ENCODE measurements at regions not wholly inside any gene's neighbourhood (a gene's known extent, or its start where the extent isn't known, plus 50 kb on each side); places are given as distances from the start of the nearest gene placed in this dataset.

DNA sequence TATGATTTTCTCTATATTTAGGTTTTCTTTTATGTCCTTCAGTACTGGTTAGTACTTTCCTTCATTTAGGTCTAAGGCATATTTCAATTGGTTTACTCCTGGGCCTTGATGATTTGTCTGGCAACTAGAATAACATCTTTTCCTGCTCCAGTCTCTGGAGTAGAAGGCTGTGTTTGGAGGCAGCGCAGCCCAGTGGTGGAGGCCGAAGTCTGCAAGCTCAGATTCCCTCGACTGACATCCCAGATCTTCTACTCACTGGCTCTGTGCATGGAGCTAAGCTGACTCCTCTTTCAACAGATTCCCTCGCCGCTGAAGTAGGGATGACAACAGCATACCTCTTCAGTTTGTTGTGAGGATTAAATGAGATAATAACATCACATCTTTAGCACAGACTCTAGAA is 141.0 kb downstream of the RAP2A start (continued):
- TF ChIP-seq, protein P1, sequence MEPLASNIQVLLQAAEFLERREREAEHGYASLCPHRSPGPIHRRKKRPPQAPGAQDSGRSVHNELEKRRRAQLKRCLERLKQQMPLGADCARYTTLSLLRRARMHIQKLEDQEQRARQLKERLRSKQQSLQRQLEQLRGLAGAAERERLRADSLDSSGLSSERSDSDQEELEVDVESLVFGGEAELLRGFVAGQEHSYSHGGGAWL (CRISPR knock-in tag; IDR thresholded peaks at IDR 0.05) = no peak
- TF ChIP-seq, protein P2, sequence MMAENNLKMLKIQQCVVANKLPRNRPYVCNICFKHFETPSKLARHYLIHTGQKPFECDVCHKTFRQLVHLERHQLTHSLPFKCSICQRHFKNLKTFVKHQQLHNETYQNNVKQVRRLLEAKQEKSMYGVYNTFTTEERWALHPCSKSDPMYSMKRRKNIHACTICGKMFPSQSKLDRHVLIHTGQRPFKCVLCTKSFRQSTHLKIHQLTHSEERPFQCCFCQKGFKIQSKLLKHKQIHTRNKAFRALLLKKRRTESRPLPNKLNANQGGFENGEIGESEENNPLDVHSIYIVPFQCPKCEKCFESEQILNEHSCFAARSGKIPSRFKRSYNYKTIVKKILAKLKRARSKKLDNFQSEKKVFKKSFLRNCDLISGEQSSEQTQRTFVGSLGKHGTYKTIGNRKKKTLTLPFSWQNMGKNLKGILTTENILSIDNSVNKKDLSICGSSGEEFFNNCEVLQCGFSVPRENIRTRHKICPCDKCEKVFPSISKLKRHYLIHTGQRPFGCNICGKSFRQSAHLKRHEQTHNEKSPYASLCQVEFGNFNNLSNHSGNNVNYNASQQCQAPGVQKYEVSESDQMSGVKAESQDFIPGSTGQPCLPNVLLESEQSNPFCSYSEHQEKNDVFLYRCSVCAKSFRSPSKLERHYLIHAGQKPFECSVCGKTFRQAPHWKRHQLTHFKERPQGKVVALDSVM (CRISPR knock-in tag; IDR thresholded peaks at IDR 0.05) = peak; percentile 64
- TF ChIP-seq ZNF670 (CRISPR knock-in tag; IDR thresholded peaks at IDR 0.05; ENCODE audit: borderline replicate concordance) = no peak
- TF ChIP-seq, protein P3, sequence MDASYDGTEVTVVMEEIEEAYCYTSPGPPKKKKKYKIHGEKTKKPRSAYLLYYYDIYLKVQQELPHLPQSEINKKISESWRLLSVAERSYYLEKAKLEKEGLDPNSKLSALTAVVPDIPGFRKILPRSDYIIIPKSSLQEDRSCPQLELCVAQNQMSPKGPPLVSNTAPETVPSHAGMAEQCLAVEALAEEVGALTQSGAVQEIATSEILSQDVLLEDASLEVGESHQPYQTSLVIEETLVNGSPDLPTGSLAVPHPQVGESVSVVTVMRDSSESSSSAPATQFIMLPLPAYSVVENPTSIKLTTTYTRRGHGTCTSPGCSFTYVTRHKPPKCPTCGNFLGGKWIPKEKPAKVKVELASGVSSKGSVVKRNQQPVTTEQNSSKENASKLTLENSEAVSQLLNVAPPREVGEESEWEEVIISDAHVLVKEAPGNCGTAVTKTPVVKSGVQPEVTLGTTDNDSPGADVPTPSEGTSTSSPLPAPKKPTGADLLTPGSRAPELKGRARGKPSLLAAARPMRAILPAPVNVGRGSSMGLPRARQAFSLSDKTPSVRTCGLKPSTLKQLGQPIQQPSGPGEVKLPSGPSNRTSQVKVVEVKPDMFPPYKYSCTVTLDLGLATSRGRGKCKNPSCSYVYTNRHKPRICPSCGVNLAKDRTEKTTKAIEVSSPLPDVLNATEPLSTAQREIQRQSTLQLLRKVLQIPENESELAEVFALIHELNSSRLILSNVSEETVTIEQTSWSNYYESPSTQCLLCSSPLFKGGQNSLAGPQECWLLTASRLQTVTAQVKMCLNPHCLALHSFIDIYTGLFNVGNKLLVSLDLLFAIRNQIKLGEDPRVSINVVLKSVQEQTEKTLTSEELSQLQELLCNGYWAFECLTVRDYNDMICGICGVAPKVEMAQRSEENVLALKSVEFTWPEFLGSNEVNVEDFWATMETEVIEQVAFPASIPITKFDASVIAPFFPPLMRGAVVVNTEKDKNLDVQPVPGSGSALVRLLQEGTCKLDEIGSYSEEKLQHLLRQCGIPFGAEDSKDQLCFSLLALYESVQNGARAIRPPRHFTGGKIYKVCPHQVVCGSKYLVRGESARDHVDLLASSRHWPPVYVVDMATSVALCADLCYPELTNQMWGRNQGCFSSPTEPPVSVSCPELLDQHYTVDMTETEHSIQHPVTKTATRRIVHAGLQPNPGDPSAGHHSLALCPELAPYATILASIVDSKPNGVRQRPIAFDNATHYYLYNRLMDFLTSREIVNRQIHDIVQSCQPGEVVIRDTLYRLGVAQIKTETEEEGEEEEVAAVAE (CRISPR knock-in tag; IDR thresholded peaks at IDR 0.05; ENCODE audit: borderline replicate concordance) = 0 out of 2 replicates have a peak, but pooled peaks have one; percentile 25
- no peak for TF ChIP-seq ZNF850 (CRISPR knock-in tag; conservative IDR thresholded peaks at IDR 0.05)
- TF ChIP-seq, protein P4, sequence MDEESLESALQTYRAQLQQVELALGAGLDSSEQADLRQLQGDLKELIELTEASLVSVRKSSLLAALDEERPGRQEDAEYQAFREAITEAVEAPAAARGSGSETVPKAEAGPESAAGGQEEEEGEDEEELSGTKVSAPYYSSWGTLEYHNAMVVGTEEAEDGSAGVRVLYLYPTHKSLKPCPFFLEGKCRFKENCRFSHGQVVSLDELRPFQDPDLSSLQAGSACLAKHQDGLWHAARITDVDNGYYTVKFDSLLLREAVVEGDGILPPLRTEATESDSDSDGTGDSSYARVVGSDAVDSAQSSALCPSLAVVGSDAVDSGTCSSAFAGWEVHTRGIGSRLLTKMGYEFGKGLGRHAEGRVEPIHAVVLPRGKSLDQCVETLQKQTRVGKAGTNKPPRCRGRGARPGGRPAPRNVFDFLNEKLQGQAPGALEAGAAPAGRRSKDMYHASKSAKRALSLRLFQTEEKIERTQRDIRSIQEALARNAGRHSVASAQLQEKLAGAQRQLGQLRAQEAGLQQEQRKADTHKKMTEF (CRISPR knock-in tag; IDR thresholded peaks at IDR 0.05) = no peak
- no peak for TF ChIP-seq RXRA (CRISPR knock-in tag; IDR thresholded peaks at IDR 0.05)
- TF ChIP-seq SATB2 (CRISPR knock-in tag; IDR thresholded peaks at IDR 0.05) = no peak
- TF ChIP-seq, protein P5, sequence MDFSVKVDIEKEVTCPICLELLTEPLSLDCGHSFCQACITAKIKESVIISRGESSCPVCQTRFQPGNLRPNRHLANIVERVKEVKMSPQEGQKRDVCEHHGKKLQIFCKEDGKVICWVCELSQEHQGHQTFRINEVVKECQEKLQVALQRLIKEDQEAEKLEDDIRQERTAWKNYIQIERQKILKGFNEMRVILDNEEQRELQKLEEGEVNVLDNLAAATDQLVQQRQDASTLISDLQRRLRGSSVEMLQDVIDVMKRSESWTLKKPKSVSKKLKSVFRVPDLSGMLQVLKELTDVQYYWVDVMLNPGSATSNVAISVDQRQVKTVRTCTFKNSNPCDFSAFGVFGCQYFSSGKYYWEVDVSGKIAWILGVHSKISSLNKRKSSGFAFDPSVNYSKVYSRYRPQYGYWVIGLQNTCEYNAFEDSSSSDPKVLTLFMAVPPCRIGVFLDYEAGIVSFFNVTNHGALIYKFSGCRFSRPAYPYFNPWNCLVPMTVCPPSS (IDR thresholded peaks at IDR 0.05) = no peak
- TF ChIP-seq ATF7-NPFF (CRISPR knock-in tag; IDR thresholded peaks at IDR 0.05; ENCODE audit: low read depth) = no peak
- no peak for TF ChIP-seq ZBTB7B (CRISPR knock-in tag; IDR thresholded peaks at IDR 0.05)
- TF ChIP-seq KLF11 (CRISPR knock-in tag; IDR thresholded peaks at IDR 0.05) = no peak
- no peak for TF ChIP-seq ZNF143 (CRISPR knock-in tag; IDR thresholded peaks at IDR 0.05)
- no peak for TF ChIP-seq SOX13 (IDR thresholded peaks at IDR 0.05)
- peak in 1 of 2 experiments; percentile 6; a peak in 1 of 4 replicates for TF ChIP-seq SOX13 (CRISPR knock-in tag; conservative IDR thresholded peaks at IDR 0.05 in 1 of 2, IDR thresholded peaks at IDR 0.05 in 1 of 2)
- no peak for TF ChIP-seq ZFX (CRISPR knock-in tag; IDR thresholded peaks at IDR 0.05; ENCODE audit: low read depth)
- no peak for TF ChIP-seq FOXM1 (CRISPR knock-in tag; IDR thresholded peaks at IDR 0.05)
- no peak for TF ChIP-seq FLYWCH1 (CRISPR knock-in tag; IDR thresholded peaks at IDR 0.05)
- no peak for TF ChIP-seq ZNF75D (CRISPR knock-in tag; IDR thresholded peaks at IDR 0.05; ENCODE audit: borderline replicate concordance)
- TF ChIP-seq MIXL1 (CRISPR knock-in tag; IDR thresholded peaks at IDR 0.05) = peak; percentile 73; the same call in 1 of the 2 replicates
- TF ChIP-seq AGO2 (optimal IDR thresholded peaks at IDR 0.05; ENCODE audit: low read depth, low read length) = no peak
- no peak for TF ChIP-seq RFXANK (CRISPR knock-in tag; IDR thresholded peaks at IDR 0.05)
